ENCODE measurements at regions not wholly inside any gene's neighbourhood (a gene's known extent, or its start where the extent isn't known, plus 50 kb on each side); places are given as distances from the start of the nearest gene placed in this dataset.

DNA sequence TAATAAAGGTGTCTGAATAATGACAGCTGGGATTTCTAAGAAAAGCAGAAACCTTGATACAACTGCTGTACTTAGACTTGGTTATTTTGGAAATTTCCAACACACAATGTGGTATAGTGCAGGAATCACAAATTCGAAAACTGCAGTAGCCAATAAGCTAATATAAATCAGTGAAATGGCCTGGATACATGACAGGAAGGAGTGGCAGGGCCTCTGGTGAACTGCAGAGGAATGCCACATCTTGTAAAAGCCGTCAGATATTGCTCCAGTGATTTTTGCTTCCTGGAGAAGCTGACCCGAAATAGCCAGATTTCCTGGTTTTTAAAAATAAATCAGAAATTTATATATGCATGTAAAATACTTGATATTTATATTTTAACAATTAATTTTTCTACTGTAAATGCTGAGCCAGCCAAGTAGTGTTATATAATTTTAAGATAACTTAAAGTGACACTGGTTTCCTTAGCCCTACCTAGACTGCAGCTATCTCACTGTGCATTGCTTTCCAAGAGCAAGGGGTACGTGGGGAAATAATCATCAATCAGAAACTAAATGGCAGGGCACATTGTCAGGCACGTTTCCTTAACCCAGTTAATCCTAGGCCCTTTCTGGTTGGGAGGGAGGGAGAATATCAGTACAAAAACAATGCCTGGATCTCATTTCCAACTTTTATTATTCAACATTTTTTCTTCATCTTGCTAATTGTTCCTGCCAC, 182.4 kb downstream of the RASEF start:
- TF ChIP-seq, protein P1, sequence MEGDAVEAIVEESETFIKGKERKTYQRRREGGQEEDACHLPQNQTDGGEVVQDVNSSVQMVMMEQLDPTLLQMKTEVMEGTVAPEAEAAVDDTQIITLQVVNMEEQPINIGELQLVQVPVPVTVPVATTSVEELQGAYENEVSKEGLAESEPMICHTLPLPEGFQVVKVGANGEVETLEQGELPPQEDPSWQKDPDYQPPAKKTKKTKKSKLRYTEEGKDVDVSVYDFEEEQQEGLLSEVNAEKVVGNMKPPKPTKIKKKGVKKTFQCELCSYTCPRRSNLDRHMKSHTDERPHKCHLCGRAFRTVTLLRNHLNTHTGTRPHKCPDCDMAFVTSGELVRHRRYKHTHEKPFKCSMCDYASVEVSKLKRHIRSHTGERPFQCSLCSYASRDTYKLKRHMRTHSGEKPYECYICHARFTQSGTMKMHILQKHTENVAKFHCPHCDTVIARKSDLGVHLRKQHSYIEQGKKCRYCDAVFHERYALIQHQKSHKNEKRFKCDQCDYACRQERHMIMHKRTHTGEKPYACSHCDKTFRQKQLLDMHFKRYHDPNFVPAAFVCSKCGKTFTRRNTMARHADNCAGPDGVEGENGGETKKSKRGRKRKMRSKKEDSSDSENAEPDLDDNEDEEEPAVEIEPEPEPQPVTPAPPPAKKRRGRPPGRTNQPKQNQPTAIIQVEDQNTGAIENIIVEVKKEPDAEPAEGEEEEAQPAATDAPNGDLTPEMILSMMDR (IDR thresholded peaks at IDR 0.05; ENCODE audit: poor library complexity, severe bottlenecking), result no peak
- TF ChIP-seq TAF1 (IDR thresholded peaks at IDR 0.05; ENCODE audit: low read depth) (no peak), POLR2AphosphoS5 (IDR thresholded peaks at IDR 0.05) (no peak), RAD21 (conservative IDR thresholded peaks at IDR 0.05) (no peak), EP300 (conservative IDR thresholded peaks at IDR 0.05; ENCODE audit: poor library complexity, severe bottlenecking) (no peak), REST (IDR thresholded peaks at IDR 0.05; ENCODE audit: borderline replicate concordance) (no peak)
